Suppressor macrophage treated with lipopolysaccharide for 1 hour (primary cell): ENCODE measurements at regions not wholly inside any gene's neighbourhood (a gene's known extent, or its start where the extent isn't known, plus 50 kb on each side); places are given as distances from the start of the nearest gene placed in this dataset.

Experiments used
- DNase-seq, 3 donors: peaks; one replicate each; pipeline ENCODE4 v3.0.0-alpha.2; 2020 to 2022

DNA sequence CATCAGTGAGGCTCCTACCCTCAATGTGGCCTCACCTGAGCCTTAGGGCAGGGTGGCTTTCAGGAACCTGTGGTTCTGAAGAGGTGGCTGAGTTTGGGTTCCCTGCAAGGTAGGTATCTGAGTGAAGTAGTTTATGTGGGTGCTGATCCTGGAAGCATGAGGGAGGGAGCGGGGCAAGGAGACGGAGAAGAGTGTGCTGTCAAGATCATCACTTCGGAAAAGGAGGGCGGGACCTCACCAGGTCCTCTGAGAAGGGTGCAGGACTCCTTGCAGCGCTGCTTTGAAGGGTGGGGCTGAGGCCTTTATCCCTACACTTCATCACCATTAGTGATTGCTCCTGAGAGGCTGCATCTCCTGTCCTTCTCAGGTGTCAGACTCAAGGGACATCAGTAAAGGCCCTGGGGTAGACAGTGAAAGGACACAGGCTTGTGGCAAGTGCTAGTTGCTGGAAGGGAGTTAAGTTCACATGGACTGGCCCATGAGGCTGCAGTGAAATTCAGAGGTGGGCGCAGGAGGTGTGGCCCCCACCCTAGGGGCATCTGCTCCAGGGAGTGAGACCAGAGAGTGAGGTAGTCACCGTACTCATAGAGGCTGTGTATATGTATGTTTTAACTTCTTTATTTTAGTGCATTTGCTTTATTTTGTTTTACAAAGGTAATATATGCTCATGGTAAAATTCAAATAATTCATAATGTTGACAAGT lies 57.3 kb upstream of the GALNT2 start:
- no peak for DNase-seq

DNA sequence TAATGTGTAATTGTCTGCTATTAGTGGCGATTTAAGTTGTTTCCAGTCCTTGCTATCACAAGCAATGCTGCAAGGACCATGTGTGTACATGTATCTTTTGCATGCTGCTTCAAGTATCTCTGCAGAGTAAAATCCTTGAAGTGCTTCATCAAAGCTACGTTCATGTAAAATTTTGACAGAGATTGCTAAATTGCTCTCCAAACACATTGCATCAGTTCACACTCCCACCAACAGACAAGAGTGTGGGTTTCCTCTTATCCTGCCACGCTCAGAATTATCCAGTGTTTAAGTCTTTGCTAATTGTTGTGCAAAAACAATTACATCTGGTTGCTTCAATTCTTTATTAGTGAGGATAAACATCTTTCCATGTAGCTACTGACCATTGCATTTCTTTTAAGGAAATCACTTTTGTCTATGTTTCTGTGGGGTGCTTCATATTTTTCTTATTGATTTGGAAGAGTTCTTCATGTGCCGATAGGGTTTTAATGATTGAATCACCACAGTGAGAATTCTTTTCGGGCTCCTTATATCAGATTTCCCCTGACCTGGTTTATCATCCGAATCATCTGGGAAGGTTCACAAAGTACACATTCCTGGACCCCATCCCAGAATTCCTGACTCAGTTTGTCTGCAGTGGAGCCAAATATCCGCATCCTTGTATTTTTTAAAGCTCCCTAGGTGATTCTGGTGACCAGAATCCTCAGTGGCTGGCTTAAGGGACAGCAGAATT lies 56.3 kb upstream of the GALNT2 start:
- peak; percentile 28 to 64 (median 57) for DNase-seq

DNA sequence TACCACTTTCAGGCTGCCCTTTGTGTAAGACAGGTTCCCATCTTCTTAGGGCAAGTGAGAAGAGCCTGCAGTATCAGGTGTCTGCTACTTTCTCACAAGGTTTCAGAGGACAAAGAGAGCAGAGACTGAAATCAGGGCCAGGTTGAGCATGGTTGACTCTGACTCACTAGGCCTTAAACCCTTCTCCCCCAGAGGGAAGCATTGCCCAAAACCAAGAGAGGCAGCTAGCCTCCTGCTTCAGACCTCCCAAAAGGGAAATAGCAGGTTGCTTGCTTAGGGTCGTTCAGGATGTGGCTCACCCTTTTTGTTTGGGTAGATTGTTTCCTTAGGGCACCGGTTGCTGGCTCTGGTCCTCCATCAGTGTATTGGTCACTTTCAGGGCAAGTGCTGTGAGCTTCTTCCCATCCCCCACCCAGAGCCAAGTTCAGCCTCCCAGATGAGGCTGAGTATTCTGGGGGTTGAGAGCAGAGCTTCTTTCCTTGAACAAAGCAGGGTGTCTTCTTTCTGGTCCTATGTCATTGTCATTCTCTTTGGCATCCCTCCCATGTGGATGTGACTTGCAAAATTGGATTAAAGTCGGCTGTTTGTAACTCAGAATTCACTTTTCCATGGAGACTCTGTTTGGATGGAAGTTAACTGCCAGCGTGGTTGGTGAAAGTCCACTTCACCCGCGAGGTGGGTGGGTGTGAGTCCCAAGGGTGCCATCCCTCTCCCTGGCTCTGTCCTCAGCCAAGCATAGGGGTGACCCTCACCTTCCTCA lies 55.5 kb upstream of the GALNT2 start:
- DNase-seq: no peak

DNA sequence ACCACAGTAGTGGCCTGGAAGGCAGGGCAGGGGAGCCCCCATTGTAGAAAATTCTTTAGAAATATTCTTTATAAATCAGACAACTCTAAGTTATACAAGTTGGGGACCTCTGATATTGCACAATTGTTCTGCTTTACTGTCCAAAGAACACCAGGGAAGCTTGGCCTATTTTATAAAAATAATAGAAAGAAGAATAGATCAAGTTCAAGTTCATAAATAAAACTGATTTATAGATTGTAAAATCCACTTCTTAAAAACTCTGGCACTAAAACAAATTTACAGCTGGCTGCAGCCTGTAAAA lies 55.0 kb upstream of the GALNT2 start:
- no peak for DNase-seq

DNA sequence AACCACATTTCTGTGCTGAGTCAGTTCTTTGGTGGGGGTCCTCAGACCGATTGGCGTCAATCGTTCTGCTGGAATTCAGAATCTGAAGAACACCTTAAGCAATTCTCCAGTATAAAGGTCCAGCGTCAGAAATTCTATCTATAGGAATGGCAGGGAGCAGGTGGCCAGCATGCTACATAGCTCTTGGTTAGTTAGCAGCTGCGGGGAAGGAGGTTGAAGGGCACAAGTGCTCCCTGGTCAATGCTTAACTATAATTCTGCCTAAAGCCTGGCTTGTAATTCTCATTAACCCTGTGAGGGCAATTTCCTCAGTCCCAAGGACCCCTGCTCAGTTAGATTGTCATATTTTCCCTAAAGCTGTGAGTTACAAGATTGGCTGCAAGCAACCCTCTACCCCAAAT lies 54.3 kb upstream of the GALNT2 start:
- DNase-seq: no peak

DNA sequence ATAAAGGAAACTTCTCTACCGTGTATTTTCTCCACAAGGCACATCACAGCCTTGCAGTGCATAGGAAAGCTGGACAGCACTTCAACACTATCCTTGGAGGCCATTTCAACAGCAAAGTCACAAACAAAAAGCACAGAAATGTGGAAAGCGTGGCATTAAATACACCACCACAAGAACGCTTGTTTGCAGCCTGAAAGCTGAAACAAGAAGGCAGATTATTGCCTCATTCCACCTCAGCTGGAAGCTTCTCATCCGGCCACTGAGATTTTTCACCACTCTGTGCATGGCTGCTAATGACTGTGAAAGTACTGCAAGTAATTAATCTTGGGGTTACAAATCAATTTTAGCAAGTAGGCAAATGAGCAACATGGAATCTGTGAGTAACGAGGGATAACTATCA lies 50.9 kb upstream of the GALNT2 start:
- no peak for DNase-seq
